BLaER1 treated with 17β-estradiol and CSF1 and Interleukin-3, amounts not matched to agents 10 nM and 100 nM (cell line): ENCODE measurements at regions not wholly inside any gene's neighbourhood (a gene's known extent, or its start where the extent isn't known, plus 50 kb on each side); places are given as distances from the start of the nearest gene placed in this dataset.

Experiments
- H3K27ac ChIP-seq, 11 experiments: shearing (Covaris generic); formaldehyde crosslinking; 2 replicates each; pipeline ENCODE4 v1.8.1; 2022
- H3K27me3 ChIP-seq, 11 experiments: shearing (Covaris generic); formaldehyde crosslinking; 2 replicates each; pipeline ENCODE4 v1.8.1; 2022
- H3K36me3 ChIP-seq, 11 experiments: shearing (Covaris generic); formaldehyde crosslinking; 2 replicates each; pipeline ENCODE4 v1.8.1; 2022
- H3K4me1 ChIP-seq, 10 experiments: shearing (Covaris generic); formaldehyde crosslinking; 2 replicates each; pipeline ENCODE4 v1.8.1; 2022
- H3K4me2 ChIP-seq, 11 experiments: shearing (Covaris generic); formaldehyde crosslinking; 2 replicates each; pipeline ENCODE4 v1.8.1; 2022
- H3K4me3 ChIP-seq, 10 experiments: shearing (Covaris generic); formaldehyde crosslinking; 2 replicates each; pipeline ENCODE4 v1.8.1; 2022
- H3K9ac ChIP-seq, 11 experiments: shearing (Covaris generic); formaldehyde crosslinking; 2 replicates each; pipeline ENCODE4 v1.8.1; 2022
- H3K9me3 ChIP-seq, 11 experiments: shearing (Covaris generic); formaldehyde crosslinking; replicated peaks in 1 of 11; 2 replicates each; pipeline ENCODE4 v1.8.1; 2022
- H4K20me1 ChIP-seq, 11 experiments: shearing (Covaris generic); formaldehyde crosslinking; 2 replicates each; pipeline ENCODE4 v1.8.1; 2022
- Cebpa-rat ChIP-seq, 11 experiments: shearing (Covaris generic); IDR thresholded peaks; 2 replicates each; pipeline ENCODE4 v1.8.1; 2022

DNA sequence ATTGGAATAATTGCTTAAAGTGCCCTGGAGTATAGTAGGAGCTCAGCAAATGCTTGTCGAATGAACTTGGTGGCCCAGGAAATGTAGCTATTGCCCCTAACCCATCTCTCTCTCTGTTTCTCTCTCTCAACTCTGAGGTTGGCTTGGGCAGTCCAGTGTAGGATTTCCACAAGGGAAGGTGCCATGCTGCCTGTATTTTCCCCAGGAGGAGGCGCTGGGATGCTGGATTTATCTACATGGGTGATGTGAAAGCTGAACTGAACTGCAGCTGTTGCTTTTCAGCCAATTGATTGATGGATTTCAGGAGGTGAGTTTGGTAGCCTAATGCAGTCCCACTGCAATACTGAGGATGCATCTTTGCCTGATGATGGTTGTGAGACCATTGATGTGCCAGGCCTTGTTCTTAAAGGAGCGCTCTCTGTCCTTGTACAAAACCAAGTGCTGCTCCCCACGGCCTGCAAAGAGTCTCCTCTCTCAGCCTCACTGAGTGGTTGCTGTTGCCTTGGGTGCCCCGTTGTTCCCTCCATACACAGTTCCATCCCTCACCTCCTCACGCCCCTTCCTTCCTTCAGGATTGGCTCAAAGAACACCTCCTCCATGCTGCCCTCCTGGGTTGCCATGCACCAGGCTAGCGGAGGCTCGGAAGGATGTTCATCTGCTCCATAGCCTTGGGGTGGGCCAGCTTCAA lies 200.6 kb downstream of the GLRX3 start:
- H4K20me1 ChIP-seq, result no peaks in the 10 kb centered on the region; a peak in 2 of 22 replicates
- TF ChIP-seq Cebpa-rat (IDR thresholded peaks at IDR 0.05), result no peak
- H3K27ac ChIP-seq, result no peak overlapping the region
- H3K9ac ChIP-seq, result no peak overlapping the region
- H3K4me3 ChIP-seq, result no peak overlapping the region
- no peak overlapping the region for H3K4me2 ChIP-seq
- no peaks in the 10 kb centered on the region for H3K36me3 ChIP-seq
- no peaks in the 10 kb centered on the region for H3K27me3 ChIP-seq
- peaks cover 0 to 8% (median 0%) of the 10 kb centered on the region in 10 experiments; a peak in 3 of 20 replicates for H3K4me1 ChIP-seq
- no peaks in the 10 kb centered on the region for H3K9me3 ChIP-seq

DNA sequence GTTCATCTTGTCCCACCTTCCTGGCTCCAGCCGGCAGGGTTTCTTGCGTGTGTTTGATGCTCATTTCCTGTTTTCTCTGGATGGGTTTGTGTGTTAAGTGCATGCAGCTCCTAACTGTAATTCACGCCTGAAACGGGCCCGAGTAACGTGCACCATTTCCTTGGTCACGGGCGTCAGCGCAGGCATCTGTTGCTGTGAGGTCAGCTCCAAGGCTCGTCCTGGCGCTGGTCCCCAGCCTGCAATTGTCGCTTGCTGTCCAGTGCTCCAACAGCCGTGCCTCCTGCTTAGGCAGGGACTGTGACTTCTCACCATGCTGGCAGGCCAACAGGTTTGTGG lies 201.1 kb downstream of the GLRX3 start:
- H3K4me3 ChIP-seq, result no peak overlapping the region
- no peak overlapping the region for H3K27ac ChIP-seq
- H3K4me2 ChIP-seq, result no peak overlapping the region
- no peak for TF ChIP-seq Cebpa-rat (IDR thresholded peaks at IDR 0.05)
- peaks cover 0 to 8% (median 0%) of the 10 kb centered on the region in 10 experiments; a peak in 3 of 20 replicates for H3K4me1 ChIP-seq
- H4K20me1 ChIP-seq, result no peaks in the 10 kb centered on the region; a peak in 2 of 22 replicates
- no peaks in the 10 kb centered on the region for H3K36me3 ChIP-seq
- H3K27me3 ChIP-seq, result no peaks in the 10 kb centered on the region
- no peaks in the 10 kb centered on the region for H3K9me3 ChIP-seq
- H3K9ac ChIP-seq, result no peak overlapping the region

DNA sequence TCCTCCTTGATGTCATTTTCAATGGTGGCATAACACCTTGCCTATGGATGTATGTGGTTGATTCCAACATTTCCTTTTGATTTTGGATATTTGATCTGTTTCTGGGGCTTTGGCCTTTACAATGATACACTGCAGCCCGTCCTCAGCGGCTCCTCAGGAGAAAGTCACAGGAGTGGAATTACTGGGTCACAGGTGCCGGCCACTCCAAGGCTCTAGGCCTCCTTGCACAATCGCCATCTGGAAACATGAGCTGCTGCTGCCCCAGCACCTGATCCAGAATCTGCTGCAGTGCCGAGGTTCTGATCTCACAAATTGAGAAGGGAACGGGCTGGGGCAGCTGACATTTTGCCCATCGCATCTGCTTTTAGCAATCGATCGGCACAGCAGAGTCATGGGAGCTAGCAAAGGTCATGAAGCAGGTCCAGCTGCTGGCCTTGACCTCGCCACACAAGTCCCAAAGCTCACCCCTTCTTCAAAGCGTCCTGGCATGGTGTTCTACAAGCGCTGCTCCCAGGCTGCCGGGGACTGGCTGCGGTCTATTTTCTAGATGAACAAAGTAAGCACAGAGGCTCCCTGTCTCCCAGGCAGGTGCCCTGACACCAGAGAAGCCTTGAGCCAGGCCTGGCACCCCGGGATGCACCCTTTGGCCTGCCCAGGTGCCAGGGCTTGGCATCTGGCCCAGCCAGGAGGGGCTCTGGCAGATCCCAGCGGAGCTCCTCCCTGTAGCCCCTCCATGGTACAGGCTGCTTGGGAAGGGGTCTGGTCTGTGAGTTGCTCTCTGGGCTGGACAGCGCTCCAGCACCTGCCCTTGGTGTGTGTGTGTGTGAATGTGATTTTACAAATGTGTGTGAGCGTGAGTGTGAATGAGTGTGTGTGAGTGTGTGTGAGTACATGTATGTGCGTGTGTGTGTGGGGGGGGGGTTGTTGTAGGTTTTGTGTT lies 201.8 kb downstream of the GLRX3 start:
- no peak for TF ChIP-seq Cebpa-rat (IDR thresholded peaks at IDR 0.05)
- Histone ChIP-seq H3K4me2 (no peak overlapping the region), H3K36me3 (no peaks in the 10 kb centered on the region), H3K27me3 (no peaks in the 10 kb centered on the region), H3K4me1 (peaks cover 0 to 8% (median 0%) of the 10 kb centered on the region in 10 experiments; a peak in 3 of 20 replicates), H4K20me1 (no peaks in the 10 kb centered on the region; a peak in 2 of 22 replicates), H3K9me3 (no peaks in the 10 kb centered on the region), H3K4me3 (no peak overlapping the region), H3K9ac (no peak overlapping the region), H3K27ac (no peak overlapping the region)

DNA sequence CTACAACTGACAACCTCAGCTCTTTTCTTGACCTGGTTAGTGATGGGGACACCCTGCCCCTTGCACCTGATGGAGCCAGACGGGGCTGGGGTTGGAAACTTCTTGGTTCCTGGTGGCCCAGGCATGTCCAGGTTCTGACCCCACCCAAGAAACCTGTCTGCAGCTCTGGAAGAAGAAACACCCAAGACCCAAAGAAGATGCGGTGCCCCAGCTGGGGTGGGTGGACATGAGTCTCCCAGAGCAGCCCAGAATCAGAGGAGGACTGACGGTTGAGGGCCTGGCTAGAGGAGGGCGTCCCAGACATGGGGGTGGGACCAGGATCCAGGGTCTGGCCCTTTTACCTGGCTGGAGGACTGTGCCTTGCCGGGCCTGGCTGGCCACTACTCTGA lies 202.4 kb downstream of the GLRX3 start:
- H3K4me1 ChIP-seq, result peaks cover 0 to 8% (median 0%) of the 10 kb centered on the region in 10 experiments; a peak in 3 of 20 replicates
- H3K4me2 ChIP-seq, result no peak overlapping the region
- H3K9ac ChIP-seq, result no peak overlapping the region
- no peaks in the 10 kb centered on the region for H3K36me3 ChIP-seq
- no peaks in the 10 kb centered on the region for H3K27me3 ChIP-seq
- H3K9me3 ChIP-seq, result no peaks in the 10 kb centered on the region
- no peaks in the 10 kb centered on the region; a peak in 2 of 22 replicates for H4K20me1 ChIP-seq
- no peak for TF ChIP-seq Cebpa-rat (IDR thresholded peaks at IDR 0.05)
- H3K27ac ChIP-seq, result no peak overlapping the region
- H3K4me3 ChIP-seq, result no peak overlapping the region

DNA sequence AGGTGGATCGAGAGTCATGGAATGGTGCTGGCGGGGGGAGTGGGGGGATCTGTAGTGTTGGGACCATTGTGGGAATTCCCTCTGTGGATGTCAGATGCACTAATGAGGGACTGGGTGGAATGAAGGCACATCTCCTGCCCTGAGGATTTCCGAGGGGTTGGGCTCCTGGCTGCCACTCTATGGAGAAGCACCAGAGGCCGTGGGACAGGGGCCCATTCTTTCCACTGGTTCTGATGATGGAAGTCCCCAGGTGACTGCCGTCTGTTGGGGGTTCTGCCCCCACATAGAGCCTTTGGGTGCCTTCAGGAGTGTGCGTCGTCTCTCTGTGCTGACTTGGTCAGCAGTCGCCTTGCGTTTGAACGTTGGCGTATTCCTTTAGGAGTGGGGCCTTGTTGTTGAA lies 202.9 kb downstream of the GLRX3 start:
- no peak for TF ChIP-seq Cebpa-rat (IDR thresholded peaks at IDR 0.05)
- no peaks in the 10 kb centered on the region for H3K9me3 ChIP-seq
- no peak overlapping the region for H3K27ac ChIP-seq

DNA sequence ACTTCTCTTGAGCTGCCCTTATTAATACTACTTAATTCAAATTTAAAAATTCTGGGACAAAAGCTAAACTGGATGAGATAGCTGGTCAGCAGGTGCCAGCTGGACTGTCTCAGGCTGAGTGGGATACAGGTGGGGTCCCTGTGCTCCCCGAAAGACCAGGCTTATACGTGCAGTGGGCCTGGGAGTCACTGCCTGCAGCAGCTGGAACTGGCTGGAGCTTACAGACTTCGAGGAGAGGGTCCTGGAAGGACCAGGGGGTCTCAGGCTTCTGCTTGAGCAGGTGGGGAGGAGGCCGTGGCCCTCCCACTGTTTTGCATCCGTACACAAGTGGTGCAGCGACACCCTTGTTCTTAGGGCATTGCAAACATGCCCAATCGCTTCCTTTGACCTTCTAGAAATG lies 203.7 kb downstream of the GLRX3 start:
- Histone ChIP-seq H4K20me1 (no peaks in the 10 kb centered on the region; a peak in 2 of 22 replicates), H3K4me3 (no peak overlapping the region), H3K27me3 (no peaks in the 10 kb centered on the region), H3K36me3 (no peaks in the 10 kb centered on the region), H3K4me1 (peaks cover 0 to 8% (median 0%) of the 10 kb centered on the region in 10 experiments; a peak in 3 of 20 replicates), H3K4me2 (no peak overlapping the region), H3K9ac (no peak overlapping the region), H3K9me3 (no peaks in the 10 kb centered on the region), H3K27ac (no peak overlapping the region)
- no peak for TF ChIP-seq Cebpa-rat (IDR thresholded peaks at IDR 0.05)

More for the DNA sequence above, 202.9 kb downstream of the GLRX3 start:
- Histone ChIP-seq H3K4me1 (peaks cover 0 to 8% (median 0%) of the 10 kb centered on the region in 10 experiments; a peak in 3 of 20 replicates), H3K9ac (no peak overlapping the region), H3K36me3 (no peaks in the 10 kb centered on the region), H4K20me1 (no peaks in the 10 kb centered on the region; a peak in 2 of 22 replicates), H3K4me3 (no peak overlapping the region), H3K27me3 (no peaks in the 10 kb centered on the region), H3K4me2 (no peak overlapping the region)

DNA sequence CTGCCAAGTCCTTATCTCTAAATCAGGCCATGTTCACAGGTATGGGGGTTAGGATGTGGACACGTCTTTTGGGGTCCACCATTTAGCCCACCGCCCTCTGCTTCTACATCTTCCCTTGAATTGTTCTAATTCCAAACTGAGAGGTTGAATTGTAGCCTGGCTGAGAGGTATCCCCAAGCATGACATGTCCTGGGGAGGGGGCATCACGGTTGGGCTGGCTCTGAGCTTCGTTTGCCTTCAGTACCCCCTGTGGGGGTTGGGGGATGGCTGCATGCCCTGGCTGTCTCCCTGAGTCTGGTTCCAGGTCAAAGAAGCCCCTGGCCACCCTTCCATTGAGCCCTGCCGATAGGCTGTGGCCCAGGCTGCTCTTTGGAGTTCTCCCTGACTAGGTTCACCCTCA lies 204.6 kb downstream of the GLRX3 start:
- H3K9me3 ChIP-seq, result no peaks in the 10 kb centered on the region
- H3K9ac ChIP-seq, result no peak overlapping the region
- no peak overlapping the region for H3K27ac ChIP-seq
- H3K27me3 ChIP-seq, result no peaks in the 10 kb centered on the region
- H3K36me3 ChIP-seq, result no peaks in the 10 kb centered on the region
- H4K20me1 ChIP-seq, result no peaks in the 10 kb centered on the region; a peak in 2 of 22 replicates
- 0 out of 22 replicates have a peak overlapping the region, but pooled peaks of 1 of the 11 experiments have one; percentile 1 for H3K4me2 ChIP-seq
- peaks cover 0 to 12% (median 0%) of the 10 kb centered on the region in 10 experiments; a peak in 3 of 20 replicates for H3K4me1 ChIP-seq
- no peak for TF ChIP-seq Cebpa-rat (IDR thresholded peaks at IDR 0.05)
- H3K4me3 ChIP-seq, result no peak overlapping the region

DNA sequence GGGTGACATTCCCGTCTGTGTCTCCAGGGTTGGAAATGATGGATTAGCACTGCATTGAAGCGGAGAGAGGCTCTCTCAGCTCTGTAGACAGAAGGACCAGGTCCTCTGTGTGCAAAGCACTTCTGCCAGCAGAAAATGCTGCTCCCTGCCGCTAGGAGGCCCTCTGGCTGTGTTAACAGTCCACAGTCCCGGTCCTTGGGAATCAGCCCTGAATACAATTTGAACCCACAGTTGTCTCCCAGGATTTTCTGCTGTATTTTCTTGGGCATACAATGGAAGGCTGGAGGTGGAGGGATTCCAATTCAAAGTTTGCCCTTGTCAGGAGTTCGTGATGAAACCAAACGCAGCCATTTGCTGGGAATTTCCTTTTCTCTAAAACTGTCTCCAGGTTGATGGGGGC lies 205.2 kb downstream of the GLRX3 start:
- Histone ChIP-seq H3K9me3 (no peaks in the 10 kb centered on the region), H3K27me3 (no peaks in the 10 kb centered on the region), H3K36me3 (no peaks in the 10 kb centered on the region), H3K9ac (no peak overlapping the region), H3K4me3 (no peak overlapping the region), H3K4me1 (peaks cover 0 to 16% (median 0%) of the 10 kb centered on the region in 10 experiments; a peak in 3 of 20 replicates), H4K20me1 (no peaks in the 10 kb centered on the region; a peak in 2 of 22 replicates), H3K4me2 (0 out of 22 replicates have a peak overlapping the region, but pooled peaks of 1 of the 11 experiments have one; percentile 1), H3K27ac (no peak overlapping the region)
- no peak for TF ChIP-seq Cebpa-rat (IDR thresholded peaks at IDR 0.05)

DNA sequence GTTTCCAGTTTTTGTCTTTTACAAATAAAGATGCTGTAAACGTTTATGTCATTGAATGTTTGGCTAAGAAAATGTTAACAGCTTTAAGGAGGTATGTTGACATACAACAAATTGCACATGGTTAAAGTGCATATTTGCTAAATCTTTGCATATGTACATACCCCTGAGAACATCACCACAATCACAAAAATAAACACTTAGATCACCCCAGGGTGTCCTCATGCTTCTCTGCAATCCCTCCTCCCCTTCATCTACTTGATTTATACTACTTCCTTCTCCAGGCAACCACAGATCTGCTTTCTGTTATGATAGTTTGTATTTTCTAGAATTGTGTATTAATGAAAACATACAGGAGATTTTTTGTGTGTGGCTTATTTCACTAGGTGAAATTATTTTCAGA lies 209.5 kb downstream of the GLRX3 start:
- Histone ChIP-seq H3K27me3 (no peaks in the 10 kb centered on the region), H3K9ac (no peak overlapping the region), H3K4me2 (no peak overlapping the region), H3K27ac (no peak overlapping the region), H4K20me1 (no peaks in the 10 kb centered on the region; a peak in 1 of 22 replicates), H3K4me3 (no peak overlapping the region), H3K4me1 (peaks cover 0 to 16% (median 0%) of the 10 kb centered on the region in 10 experiments; a peak in 3 of 20 replicates), H3K36me3 (no peaks in the 10 kb centered on the region), H3K9me3 (peaks cover 0 to 17% (median 9%) of the 10 kb centered on the region in 11 experiments; a peak in 13 of 22 replicates)
- no peak for TF ChIP-seq Cebpa-rat (IDR thresholded peaks at IDR 0.05)
